ENCODE measurements at regions not wholly inside any gene's neighbourhood (a gene's known extent, or its start where the extent isn't known, plus 50 kb on each side); places are given as distances from the start of the nearest gene placed in this dataset.

GRCh38 chr4:3708103-3708510 is 58.1 kb upstream of the ADRA2C start:
- H3K36me3 ChIP-seq (replicated peaks; ENCODE audit: insufficient read depth, low read length): no peaks in the 10 kb centered on the region
- H3K79me2 ChIP-seq (ENCODE audit: low read length): no peaks in the 10 kb centered on the region
- no peak overlapping the region for H3K9ac ChIP-seq (ENCODE audit: low read length)
- no peaks in the 10 kb centered on the region for H3K4me1 ChIP-seq (ENCODE audit: low read length)
- no peak for DNase-seq
- no peak overlapping the region for H3K4me3 ChIP-seq (ENCODE audit: low read length)
- no peaks in the 10 kb centered on the region for H3K9me3 ChIP-seq (replicated peaks; ENCODE audit: insufficient read depth, low read length)
- no peak overlapping the region for H3K27ac ChIP-seq (ENCODE audit: low read length)
- peaks cover 100% of the 10 kb centered on the region for H3K27me3 ChIP-seq (replicated peaks; ENCODE audit: insufficient read depth, low read length)
- no peaks in the 10 kb centered on the region for H4K20me1 ChIP-seq (ENCODE audit: insufficient read depth, low read length)
- no peaks in the 10 kb centered on the region for H3F3A ChIP-seq (ENCODE audit: insufficient read depth, low read length)
- TF ChIP-seq EZH2phosphoT487 (IDR thresholded peaks at IDR 0.05; ENCODE audit: low read length) (no peak), EZH2 (optimal IDR thresholded peaks at IDR 0.05; ENCODE audit: low read depth, low read length) (no peak)
- TF ChIP-seq, protein P1, sequence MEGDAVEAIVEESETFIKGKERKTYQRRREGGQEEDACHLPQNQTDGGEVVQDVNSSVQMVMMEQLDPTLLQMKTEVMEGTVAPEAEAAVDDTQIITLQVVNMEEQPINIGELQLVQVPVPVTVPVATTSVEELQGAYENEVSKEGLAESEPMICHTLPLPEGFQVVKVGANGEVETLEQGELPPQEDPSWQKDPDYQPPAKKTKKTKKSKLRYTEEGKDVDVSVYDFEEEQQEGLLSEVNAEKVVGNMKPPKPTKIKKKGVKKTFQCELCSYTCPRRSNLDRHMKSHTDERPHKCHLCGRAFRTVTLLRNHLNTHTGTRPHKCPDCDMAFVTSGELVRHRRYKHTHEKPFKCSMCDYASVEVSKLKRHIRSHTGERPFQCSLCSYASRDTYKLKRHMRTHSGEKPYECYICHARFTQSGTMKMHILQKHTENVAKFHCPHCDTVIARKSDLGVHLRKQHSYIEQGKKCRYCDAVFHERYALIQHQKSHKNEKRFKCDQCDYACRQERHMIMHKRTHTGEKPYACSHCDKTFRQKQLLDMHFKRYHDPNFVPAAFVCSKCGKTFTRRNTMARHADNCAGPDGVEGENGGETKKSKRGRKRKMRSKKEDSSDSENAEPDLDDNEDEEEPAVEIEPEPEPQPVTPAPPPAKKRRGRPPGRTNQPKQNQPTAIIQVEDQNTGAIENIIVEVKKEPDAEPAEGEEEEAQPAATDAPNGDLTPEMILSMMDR (IDR thresholded peaks at IDR 0.05; ENCODE audit: low read length): no peak
- H3K4me2 ChIP-seq (ENCODE audit: low read depth, low read length): no peak overlapping the region
- no peaks in the 10 kb centered on the region for H3K9me2 ChIP-seq (replicated peaks; ENCODE audit: insufficient read depth, low read length)
- H2AFZ ChIP-seq (ENCODE audit: low read length): no peak overlapping the region

DNA sequence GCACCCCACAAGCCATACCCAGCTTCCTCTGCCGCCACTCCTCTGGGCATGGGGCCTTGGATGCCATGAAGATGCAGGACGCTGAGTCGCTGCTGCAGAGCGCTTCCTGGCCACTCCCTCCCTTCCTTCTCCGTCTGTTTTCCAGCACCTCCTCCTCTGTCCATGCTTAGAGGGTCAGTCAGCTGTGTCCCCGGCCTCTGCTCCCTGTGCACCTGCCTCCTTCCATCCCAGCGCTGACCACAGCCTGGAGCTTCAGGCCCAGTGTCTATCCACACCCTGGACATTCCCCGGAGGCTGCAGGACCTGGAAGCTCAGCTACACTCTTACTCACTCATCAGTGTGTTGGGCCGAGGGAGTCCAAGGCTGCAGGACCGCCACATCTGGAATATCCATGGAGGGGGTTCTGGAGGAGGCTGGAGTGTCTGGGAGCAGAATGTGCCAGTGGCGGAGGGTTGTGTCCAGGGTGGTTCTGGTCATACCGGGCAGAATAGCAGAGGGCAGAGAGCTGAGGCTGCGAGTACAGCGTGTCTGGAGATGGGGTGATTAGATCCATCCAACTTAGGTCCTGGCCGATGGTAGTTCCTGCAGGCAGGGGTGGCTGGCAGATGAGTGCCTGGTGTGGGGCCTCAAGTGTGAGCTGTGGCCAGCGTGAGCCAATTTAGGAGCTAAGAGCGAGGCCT is 58.6 kb upstream of the ADRA2C start:
- no peaks in the 10 kb centered on the region for H3F3A ChIP-seq (ENCODE audit: insufficient read depth, low read length)
- H3K27me3 ChIP-seq (replicated peaks; ENCODE audit: insufficient read depth, low read length): peaks cover 100% of the 10 kb centered on the region
- H3K9me3 ChIP-seq (replicated peaks; ENCODE audit: insufficient read depth, low read length): no peaks in the 10 kb centered on the region
- no peak overlapping the region for H3K4me3 ChIP-seq (ENCODE audit: low read length)
- H3K9me2 ChIP-seq (replicated peaks; ENCODE audit: insufficient read depth, low read length): no peaks in the 10 kb centered on the region
- H4K20me1 ChIP-seq (ENCODE audit: insufficient read depth, low read length): no peaks in the 10 kb centered on the region
- H2AFZ ChIP-seq (ENCODE audit: low read length): no peak overlapping the region
- H3K4me2 ChIP-seq (ENCODE audit: low read depth, low read length): no peak overlapping the region
- no peaks in the 10 kb centered on the region for H3K36me3 ChIP-seq (replicated peaks; ENCODE audit: insufficient read depth, low read length)
- TF ChIP-seq EZH2 (optimal IDR thresholded peaks at IDR 0.05; ENCODE audit: low read depth, low read length) (no peak), EZH2phosphoT487 (IDR thresholded peaks at IDR 0.05; ENCODE audit: low read length) (no peak)
- TF ChIP-seq, protein P1 (IDR thresholded peaks at IDR 0.05; ENCODE audit: low read length): no peak
- no peak overlapping the region for H3K27ac ChIP-seq (ENCODE audit: low read length)
- no peaks in the 10 kb centered on the region for H3K79me2 ChIP-seq (ENCODE audit: low read length)
- DNase-seq: no peak
- no peaks in the 10 kb centered on the region for H3K4me1 ChIP-seq (ENCODE audit: low read length)
- no peak overlapping the region for H3K9ac ChIP-seq (ENCODE audit: low read length)

- no peaks in the 10 kb centered on the region for H3K9me2 ChIP-seq (replicated peaks; ENCODE audit: insufficient read depth, low read length)
- H3K9me3 ChIP-seq (replicated peaks; ENCODE audit: insufficient read depth, low read length): no peaks in the 10 kb centered on the region
- no peaks in the 10 kb centered on the region for H4K20me1 ChIP-seq (ENCODE audit: insufficient read depth, low read length)
- H3F3A ChIP-seq (ENCODE audit: insufficient read depth, low read length): no peaks in the 10 kb centered on the region
- H3K4me3 ChIP-seq (ENCODE audit: low read length): no peak overlapping the region
- H3K9ac ChIP-seq (ENCODE audit: low read length): no peak overlapping the region
- no peak overlapping the region for H3K4me2 ChIP-seq (ENCODE audit: low read depth, low read length)
- H3K36me3 ChIP-seq (replicated peaks; ENCODE audit: insufficient read depth, low read length): no peaks in the 10 kb centered on the region
- H3K4me1 ChIP-seq (ENCODE audit: low read length): no peaks in the 10 kb centered on the region
- no peak overlapping the region for H3K27ac ChIP-seq (ENCODE audit: low read length)
- no peaks in the 10 kb centered on the region for H3K79me2 ChIP-seq (ENCODE audit: low read length)
- no peak overlapping the region for H2AFZ ChIP-seq (ENCODE audit: low read length)
- DNase-seq: no peak
- H3K27me3 ChIP-seq (replicated peaks; ENCODE audit: insufficient read depth, low read length): peaks cover 100% of the 10 kb centered on the region
- TF ChIP-seq EZH2phosphoT487 (IDR thresholded peaks at IDR 0.05; ENCODE audit: low read length): no peak
- TF ChIP-seq, protein P1 (IDR thresholded peaks at IDR 0.05; ENCODE audit: low read length): no peak
- TF ChIP-seq EZH2 (optimal IDR thresholded peaks at IDR 0.05; ENCODE audit: low read depth, low read length): no peak
Measured at GRCh38 chr4:3706565-3707422, 59.4 kb upstream of the ADRA2C start.
